Type B pancreatic cell (in vitro differentiated cells): ENCODE measurements at regions not wholly inside any gene's neighbourhood (a gene's known extent, or its start where the extent isn't known, plus 50 kb on each side); places are given as distances from the start of the nearest gene placed in this dataset.

Source experiments
- DNase-seq: peaks from one replicate; pipeline ENCODE4 v3.0.0; 2021; ENCODE audit warnings: mixed read lengths; ENCODE audit not compliant: unreplicated experiment; ENCODE audit errors: extremely low spot score
- H3K27ac Mint-ChIP-seq: 2 replicates; pipeline ENCODE4 v1.8.0; 2021; ENCODE audit warnings: mild to moderate bottlenecking, mixed read lengths
- H3K27me3 Mint-ChIP-seq: 2 replicates; pipeline ENCODE4 v1.8.0; 2021; ENCODE audit warnings: mixed read lengths
- H3K36me3 Mint-ChIP-seq: 2 replicates; pipeline ENCODE4 v1.8.0; 2021; ENCODE audit warnings: mixed read lengths
- H3K4me1 Mint-ChIP-seq: one replicate; pipeline ENCODE4 v1.8.0; 2021; ENCODE audit warnings: mixed read lengths; ENCODE audit not compliant: unreplicated experiment
- H3K4me3 Mint-ChIP-seq: 2 replicates; pipeline ENCODE4 v1.8.0; 2021; ENCODE audit warnings: mild to moderate bottlenecking, mixed read lengths
- H3K9me3 Mint-ChIP-seq: 2 replicates; pipeline ENCODE4 v1.8.0; 2021; ENCODE audit warnings: mixed read lengths
- CTCF ChIP-seq: fragments of 200-600 bp; sonication (generic); conservative IDR thresholded peaks from 2 replicates; pipeline ENCODE4 v1.5.0; 2021; ENCODE audit warnings: antibody characterized with exemption, mild to moderate bottlenecking

DNA sequence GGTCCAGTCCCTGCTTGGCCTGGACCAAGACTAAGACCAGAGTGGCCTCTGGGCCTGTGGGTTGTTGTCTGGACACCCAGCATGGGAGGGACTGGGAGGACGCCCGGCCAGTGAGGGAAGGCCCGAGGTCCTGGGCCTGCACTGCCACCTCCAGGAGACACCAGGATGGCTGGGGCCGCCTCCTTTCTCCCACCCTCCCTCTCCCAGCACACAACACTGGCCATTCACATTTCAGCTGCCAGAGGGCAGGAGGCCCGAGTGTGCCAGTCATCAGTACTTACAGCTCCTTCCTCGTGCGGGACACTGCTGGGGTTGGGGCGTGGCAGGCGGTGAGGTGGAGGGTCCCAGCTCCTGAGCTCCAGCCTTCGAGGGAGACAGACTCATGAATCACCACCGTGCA, 133.5 kb downstream of the ASB1 start:
- H3K27me3 Mint-ChIP-seq, result peaks cover 11% of the 10 kb centered on the region
- no peaks in the 10 kb centered on the region for H3K4me1 Mint-ChIP-seq
- no peaks in the 10 kb centered on the region for H3K9me3 Mint-ChIP-seq
- H3K27ac Mint-ChIP-seq, result no peak overlapping the region
- TF ChIP-seq CTCF, result no peak
- H3K4me3 Mint-ChIP-seq, result no peak overlapping the region
- no peak for DNase-seq
- no peaks in the 10 kb centered on the region for H3K36me3 Mint-ChIP-seq

DNA sequence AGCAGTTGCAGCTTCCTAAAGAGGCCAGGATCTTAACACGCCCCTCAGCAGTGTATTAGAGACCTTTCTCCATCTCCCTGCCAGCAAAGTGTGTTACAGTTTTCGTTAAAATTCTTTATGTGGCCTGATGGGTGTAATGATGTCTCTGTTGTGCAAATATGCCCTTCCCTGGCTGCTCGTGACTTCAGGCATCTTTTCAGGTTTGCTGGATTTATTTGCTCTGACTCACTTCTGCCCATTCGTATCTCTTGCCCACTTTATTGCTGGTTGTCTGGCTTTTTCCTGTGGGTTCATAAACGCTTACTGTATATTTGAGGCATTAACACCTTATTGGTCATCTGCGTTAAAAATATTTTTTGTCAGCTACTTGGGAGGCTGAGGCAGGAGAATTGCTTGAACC, 134.5 kb downstream of the ASB1 start:
- no peak for TF ChIP-seq CTCF
- H3K36me3 Mint-ChIP-seq, result no peaks in the 10 kb centered on the region
- peaks cover 12% of the 10 kb centered on the region for H3K27me3 Mint-ChIP-seq
- H3K27ac Mint-ChIP-seq, result no peak overlapping the region
- no peaks in the 10 kb centered on the region for H3K9me3 Mint-ChIP-seq
- no peak overlapping the region for H3K4me3 Mint-ChIP-seq
- no peak for DNase-seq
- H3K4me1 Mint-ChIP-seq, result no peaks in the 10 kb centered on the region

- Mint-ChIP-seq H3K27ac (no peak overlapping the region), H3K4me3 (no peak overlapping the region), H3K9me3 (no peaks in the 10 kb centered on the region), H3K27me3 (peaks cover 12% of the 10 kb centered on the region), H3K4me1 (no peaks in the 10 kb centered on the region), H3K36me3 (no peaks in the 10 kb centered on the region)
- DNase-seq, result no peak
- no peak for TF ChIP-seq CTCF
Measured at GRCh38 chr2:238562446-238562845, 135.7 kb downstream of the ASB1 start.

DNA sequence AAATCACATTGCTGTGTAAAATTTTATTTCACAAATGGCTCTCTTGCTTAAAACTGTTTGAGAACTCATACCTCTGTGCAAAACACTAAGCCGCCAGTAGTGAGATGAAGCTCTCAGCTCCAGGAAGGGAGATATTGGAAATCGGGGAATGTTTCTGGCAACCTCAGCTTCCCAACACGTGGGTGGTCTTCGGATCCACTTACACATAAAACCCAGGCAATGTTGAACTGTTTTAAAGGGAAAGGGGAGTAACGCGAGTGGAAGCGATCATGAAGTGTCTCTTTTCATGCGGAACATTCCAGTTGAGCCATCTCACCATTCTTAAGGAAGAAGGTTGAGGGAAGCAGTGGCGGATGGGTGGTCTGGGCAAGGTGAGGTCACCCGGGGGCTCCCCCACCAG, 136.8 kb downstream of the ASB1 start:
- Mint-ChIP-seq H3K27me3 (peaks cover 12% of the 10 kb centered on the region), H3K4me3 (no peak overlapping the region), H3K27ac (no peak overlapping the region), H3K9me3 (no peaks in the 10 kb centered on the region), H3K4me1 (no peaks in the 10 kb centered on the region), H3K36me3 (no peaks in the 10 kb centered on the region)
- TF ChIP-seq CTCF, result no peak
- DNase-seq, result no peak

DNA sequence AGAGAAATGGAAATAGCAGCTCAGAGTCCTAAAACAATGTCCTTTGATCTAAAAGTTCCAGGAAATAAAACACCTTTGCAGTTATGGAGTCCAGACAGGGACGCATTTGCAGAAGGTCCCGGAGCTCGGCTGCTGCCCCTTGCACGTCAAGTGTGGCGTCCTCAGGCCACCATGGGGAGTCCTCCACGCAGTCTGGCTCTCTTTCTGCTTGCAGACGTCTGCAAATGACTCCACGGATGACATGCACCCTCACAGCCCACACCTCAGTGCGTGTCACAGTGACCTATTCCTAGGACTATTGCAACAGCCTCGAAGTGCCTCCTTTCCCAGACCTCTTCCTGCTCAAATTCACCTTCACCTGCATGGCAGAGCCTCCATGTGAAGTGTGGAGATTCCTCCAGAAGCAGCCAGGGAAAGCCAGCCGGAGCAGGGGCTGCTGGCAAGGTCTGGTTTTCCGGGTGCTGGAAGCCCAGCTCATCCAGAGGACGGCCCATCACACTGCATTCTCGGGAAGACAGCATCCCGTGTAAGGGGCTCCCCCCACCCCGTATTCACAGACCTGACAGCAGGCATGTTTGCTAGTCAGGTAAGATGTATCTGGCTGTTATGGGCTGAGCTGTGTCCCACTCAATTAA, 137.7 kb downstream of the ASB1 start:
- Mint-ChIP-seq H3K27me3 (peaks cover 12% of the 10 kb centered on the region), H3K27ac (no peak overlapping the region), H3K4me1 (no peaks in the 10 kb centered on the region), H3K9me3 (no peaks in the 10 kb centered on the region), H3K36me3 (no peaks in the 10 kb centered on the region), H3K4me3 (no peak overlapping the region)
- no peak for DNase-seq
- no peak for TF ChIP-seq CTCF

DNA sequence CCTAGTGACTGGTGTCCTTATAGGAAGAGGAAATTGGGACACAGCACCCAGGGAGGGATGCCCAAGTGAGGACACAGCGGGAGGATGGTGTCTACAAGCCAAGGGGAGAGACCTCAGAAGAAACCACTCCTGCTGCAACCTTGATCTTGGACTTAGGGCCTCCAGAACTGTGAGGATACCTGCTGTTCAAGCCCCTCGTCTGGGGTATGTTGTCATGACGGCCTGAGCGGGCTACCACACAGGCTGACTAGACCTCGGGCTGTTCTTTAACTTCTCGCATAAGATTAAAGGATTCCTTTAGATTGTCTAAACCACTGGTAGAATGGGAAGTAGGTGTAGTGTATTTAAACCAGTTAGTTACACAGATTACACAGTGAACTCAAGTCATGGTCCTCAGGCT, 138.3 kb downstream of the ASB1 start:
- H3K36me3 Mint-ChIP-seq, result no peaks in the 10 kb centered on the region
- peaks cover 12% of the 10 kb centered on the region for H3K27me3 Mint-ChIP-seq
- no peaks in the 10 kb centered on the region for H3K4me1 Mint-ChIP-seq
- H3K4me3 Mint-ChIP-seq, result no peak overlapping the region
- DNase-seq, result no peak
- no peak overlapping the region for H3K27ac Mint-ChIP-seq
- H3K9me3 Mint-ChIP-seq, result no peaks in the 10 kb centered on the region
- no peak for TF ChIP-seq CTCF
